ENCODE measurements at regions not wholly inside any gene's neighbourhood (a gene's known extent, or its start where the extent isn't known, plus 50 kb on each side); places are given as distances from the start of the nearest gene placed in this dataset.

- Histone ChIP-seq H3K4me1 (ENCODE audit: control insufficient read depth in 2 of 2, insufficient read depth in 2 of 2, low read length in 2 of 2) (peaks cover 0 to 5% of the 10 kb centered on the region in 2 donors), H3K27me3 (ENCODE audit: control insufficient read depth in 2 of 2, insufficient read depth in 2 of 2, low read length in 2 of 2) (peaks cover 0 to 3% of the 10 kb centered on the region in 2 donors), H3K4me3 (ENCODE audit: low read length in 2 of 2) (no peak overlapping the region), H3K9me3 (ENCODE audit: control insufficient read depth in 2 of 2, low read length in 2 of 2) (peaks cover 3% of the 10 kb centered on the region in 2 donors), H3K27ac (ENCODE audit: low read depth in 2 of 2, low read length in 2 of 2) (peak overlapping the region in 1 of 2 donors; percentile 39), H3K36me3 (ENCODE audit: control insufficient read depth in 2 of 2, insufficient read depth in 2 of 2, low read length in 2 of 2) (no peaks in the 10 kb centered on the region), H3K9ac (ENCODE audit: low read depth in 1 of 2, low read length in 2 of 2) (no peak overlapping the region)
Measured at GRCh38 chrX:13152518-13153185, 108.2 kb upstream of the FAM9C start.

GRCh38 chrX:13151828-13152517 is 107.6 kb upstream of the FAM9C start:
- Histone ChIP-seq H3K9me3 (ENCODE audit: control insufficient read depth in 2 of 2, low read length in 2 of 2) (peaks cover 3% of the 10 kb centered on the region in 2 donors), H3K36me3 (ENCODE audit: control insufficient read depth in 2 of 2, insufficient read depth in 2 of 2, low read length in 2 of 2) (no peaks in the 10 kb centered on the region), H3K27ac (ENCODE audit: low read depth in 2 of 2, low read length in 2 of 2) (peak overlapping the region; percentile 39 to 46), H3K4me3 (ENCODE audit: low read length in 2 of 2) (no peak overlapping the region), H3K4me1 (ENCODE audit: control insufficient read depth in 2 of 2, insufficient read depth in 2 of 2, low read length in 2 of 2) (peaks cover 0 to 5% of the 10 kb centered on the region in 2 donors), H3K27me3 (ENCODE audit: control insufficient read depth in 2 of 2, insufficient read depth in 2 of 2, low read length in 2 of 2) (peaks cover 0 to 3% of the 10 kb centered on the region in 2 donors), H3K9ac (ENCODE audit: low read depth in 1 of 2, low read length in 2 of 2) (no peak overlapping the region)

GRCh38 chrX:13149702-13150350 is 105.4 kb upstream of the FAM9C start:
- Histone ChIP-seq H3K4me1 (ENCODE audit: control insufficient read depth in 2 of 2, insufficient read depth in 2 of 2, low read length in 2 of 2) (peaks cover 0 to 5% of the 10 kb centered on the region in 2 donors), H3K36me3 (ENCODE audit: control insufficient read depth in 2 of 2, insufficient read depth in 2 of 2, low read length in 2 of 2) (no peaks in the 10 kb centered on the region), H3K9ac (ENCODE audit: low read depth in 1 of 2, low read length in 2 of 2) (no peak overlapping the region), H3K27me3 (ENCODE audit: control insufficient read depth in 2 of 2, insufficient read depth in 2 of 2, low read length in 2 of 2) (peaks cover 0 to 3% of the 10 kb centered on the region in 2 donors), H3K9me3 (ENCODE audit: control insufficient read depth in 2 of 2, low read length in 2 of 2) (peaks cover 3 to 7% of the 10 kb centered on the region in 2 donors), H3K4me3 (ENCODE audit: low read length in 2 of 2) (no peak overlapping the region), H3K27ac (ENCODE audit: low read depth in 2 of 2, low read length in 2 of 2) (no peak overlapping the region)

- no peak overlapping the region for H3K27ac ChIP-seq (ENCODE audit: low read depth in 2 of 2, low read length in 2 of 2)
- H3K4me3 ChIP-seq (ENCODE audit: low read length in 2 of 2) = no peak overlapping the region
- peaks cover 4% of the 10 kb centered on the region in 2 donors for H3K9me3 ChIP-seq (ENCODE audit: control insufficient read depth in 2 of 2, low read length in 2 of 2)
- no peak overlapping the region for H3K9ac ChIP-seq (ENCODE audit: low read depth in 1 of 2, low read length in 2 of 2)
- no peaks in the 10 kb centered on the region for H3K36me3 ChIP-seq (ENCODE audit: control insufficient read depth in 2 of 2, insufficient read depth in 2 of 2, low read length in 2 of 2)
- H3K27me3 ChIP-seq (ENCODE audit: control insufficient read depth in 2 of 2, insufficient read depth in 2 of 2, low read length in 2 of 2) = peaks cover 0 to 3% of the 10 kb centered on the region in 2 donors
- H3K4me1 ChIP-seq (ENCODE audit: control insufficient read depth in 2 of 2, insufficient read depth in 2 of 2, low read length in 2 of 2) = peaks cover 0 to 8% of the 10 kb centered on the region in 2 donors
Measured at GRCh38 chrX:13147733-13148132, 103.3 kb upstream of the FAM9C start.

- H3K9me3 ChIP-seq (ENCODE audit: control insufficient read depth in 2 of 2, low read length in 2 of 2) = peaks cover 4% of the 10 kb centered on the region in 2 donors
- peaks cover 0 to 9% of the 10 kb centered on the region in 2 donors for H3K4me1 ChIP-seq (ENCODE audit: control insufficient read depth in 2 of 2, insufficient read depth in 2 of 2, low read length in 2 of 2)
- no peak overlapping the region for H3K27ac ChIP-seq (ENCODE audit: low read depth in 2 of 2, low read length in 2 of 2)
- H3K36me3 ChIP-seq (ENCODE audit: control insufficient read depth in 2 of 2, insufficient read depth in 2 of 2, low read length in 2 of 2) = no peaks in the 10 kb centered on the region
- no peak overlapping the region for H3K9ac ChIP-seq (ENCODE audit: low read depth in 1 of 2, low read length in 2 of 2)
- peaks cover 0 to 3% of the 10 kb centered on the region in 2 donors for H3K27me3 ChIP-seq (ENCODE audit: control insufficient read depth in 2 of 2, insufficient read depth in 2 of 2, low read length in 2 of 2)
- H3K4me3 ChIP-seq (ENCODE audit: low read length in 2 of 2) = no peak overlapping the region
Measured at GRCh38 chrX:13147147-13147546, 102.7 kb upstream of the FAM9C start.

- Histone ChIP-seq H3K4me1 (ENCODE audit: control insufficient read depth in 2 of 2, insufficient read depth in 2 of 2, low read length in 2 of 2) (peaks cover 0 to 9% of the 10 kb centered on the region in 2 donors), H3K9me3 (ENCODE audit: control insufficient read depth in 2 of 2, low read length in 2 of 2) (peaks cover 4% of the 10 kb centered on the region in 2 donors), H3K9ac (ENCODE audit: low read depth in 1 of 2, low read length in 2 of 2) (no peak overlapping the region), H3K36me3 (ENCODE audit: control insufficient read depth in 2 of 2, insufficient read depth in 2 of 2, low read length in 2 of 2) (no peaks in the 10 kb centered on the region), H3K27ac (ENCODE audit: low read depth in 2 of 2, low read length in 2 of 2) (no peak overlapping the region), H3K27me3 (ENCODE audit: control insufficient read depth in 2 of 2, insufficient read depth in 2 of 2, low read length in 2 of 2) (no peaks in the 10 kb centered on the region), H3K4me3 (ENCODE audit: low read length in 2 of 2) (no peak overlapping the region)
Measured at GRCh38 chrX:13144927-13145655, 100.7 kb upstream of the FAM9C start.

- peak overlapping the region; percentile 59 to 69 for H3K27ac ChIP-seq (ENCODE audit: low read depth in 2 of 2, low read length in 2 of 2)
Measured at GRCh38 chrX:13142891-13143290, 98.5 kb upstream of the FAM9C start.

GRCh38 chrX:13140007-13140406 is 95.6 kb upstream of the FAM9C start:
- Histone ChIP-seq H3K4me1 (ENCODE audit: control insufficient read depth in 2 of 2, insufficient read depth in 2 of 2, low read length in 2 of 2) (peaks cover 0 to 9% of the 10 kb centered on the region in 2 donors), H3K36me3 (ENCODE audit: control insufficient read depth in 2 of 2, insufficient read depth in 2 of 2, low read length in 2 of 2) (no peaks in the 10 kb centered on the region), H3K4me3 (ENCODE audit: low read length in 2 of 2) (no peak overlapping the region), H3K9ac (ENCODE audit: low read depth in 1 of 2, low read length in 2 of 2) (no peak overlapping the region), H3K27ac (ENCODE audit: low read depth in 2 of 2, low read length in 2 of 2) (no peak overlapping the region), H3K9me3 (ENCODE audit: control insufficient read depth in 2 of 2, low read length in 2 of 2) (peaks cover 0 to 4% of the 10 kb centered on the region in 2 donors), H3K27me3 (ENCODE audit: control insufficient read depth in 2 of 2, insufficient read depth in 2 of 2, low read length in 2 of 2) (no peaks in the 10 kb centered on the region)

More at GRCh38 chrX:13142891-13143290, 98.5 kb upstream of the FAM9C start:
- H3K9ac ChIP-seq (ENCODE audit: low read depth in 1 of 2, low read length in 2 of 2) = no peak overlapping the region
- no peaks in the 10 kb centered on the region for H3K36me3 ChIP-seq (ENCODE audit: control insufficient read depth in 2 of 2, insufficient read depth in 2 of 2, low read length in 2 of 2)
- H3K4me1 ChIP-seq (ENCODE audit: control insufficient read depth in 2 of 2, insufficient read depth in 2 of 2, low read length in 2 of 2) = peaks cover 0 to 9% of the 10 kb centered on the region in 2 donors
- H3K27me3 ChIP-seq (ENCODE audit: control insufficient read depth in 2 of 2, insufficient read depth in 2 of 2, low read length in 2 of 2) = no peaks in the 10 kb centered on the region
- peaks cover 4% of the 10 kb centered on the region in 2 donors for H3K9me3 ChIP-seq (ENCODE audit: control insufficient read depth in 2 of 2, low read length in 2 of 2)
- H3K4me3 ChIP-seq (ENCODE audit: low read length in 2 of 2) = peak overlapping the region in 1 of 2 donors; percentile 6

- H3K27me3 ChIP-seq (ENCODE audit: control insufficient read depth in 2 of 2, insufficient read depth in 2 of 2, low read length in 2 of 2) = no peaks in the 10 kb centered on the region
- no peak overlapping the region for H3K27ac ChIP-seq (ENCODE audit: low read depth in 2 of 2, low read length in 2 of 2)
Measured at GRCh38 chrX:13131396-13132137, 87.1 kb upstream of the FAM9C start.

More at GRCh38 chrX:13131396-13132137, 87.1 kb upstream of the FAM9C start:
- no peaks in the 10 kb centered on the region for H3K9me3 ChIP-seq (ENCODE audit: control insufficient read depth in 2 of 2, low read length in 2 of 2)
- H3K4me1 ChIP-seq (ENCODE audit: control insufficient read depth in 2 of 2, insufficient read depth in 2 of 2, low read length in 2 of 2) = no peaks in the 10 kb centered on the region
- H3K9ac ChIP-seq (ENCODE audit: low read depth in 1 of 2, low read length in 2 of 2) = no peak overlapping the region
- no peak overlapping the region for H3K4me3 ChIP-seq (ENCODE audit: low read length in 2 of 2)
- no peaks in the 10 kb centered on the region for H3K36me3 ChIP-seq (ENCODE audit: control insufficient read depth in 2 of 2, insufficient read depth in 2 of 2, low read length in 2 of 2)
